Smooth muscle cell (in vitro differentiated cells): ENCODE measurements at regions not wholly inside any gene's neighbourhood (a gene's known extent, or its start where the extent isn't known, plus 50 kb on each side); places are given as distances from the start of the nearest gene placed in this dataset.

Experiments
- DNase-seq: peaks from one replicate; lab custom pipeline; 2025; ENCODE audit not compliant: unreplicated experiment; lab: John Stamatoyannopoulos, UW
- H2AFZ ChIP-seq: fragments of 200-600 bp; sonication (generic); 2 replicates; pipeline ENCODE4 v1.6.0; 2016; ENCODE audit warnings: antibody characterized with exemption, low read depth, mild to moderate bottlenecking
- H3F3A ChIP-seq: fragments of 200-600 bp; sonication (generic); 2 replicates; pipeline ENCODE4 v1.6.0; 2017; ENCODE audit warnings: antibody characterized with exemption, low read depth
- H3K27ac ChIP-seq: fragments of 200-600 bp; sonication (generic); 2 replicates; pipeline ENCODE4 v1.5.1; 2016; ENCODE audit warnings: low read depth, mild to moderate bottlenecking
- H3K27me3 ChIP-seq: fragments of 200-600 bp; sonication (generic); 2 replicates; pipeline ENCODE4 v1.6.1; 2016; ENCODE audit warnings: low read depth, mild to moderate bottlenecking
- H3K36me3 ChIP-seq: fragments of 200-600 bp; sonication (generic); 2 replicates; pipeline ENCODE4 v1.5.1; 2016; ENCODE audit warnings: low read depth
- H3K4me1 ChIP-seq: fragments of 200-600 bp; sonication (generic); 2 replicates; pipeline ENCODE4 v1.5.1; 2016; ENCODE audit warnings: low read depth
- H3K4me2 ChIP-seq: fragments of 200-600 bp; sonication (generic); 2 replicates; pipeline ENCODE4 v1.6.0; 2016; ENCODE audit warnings: mild to moderate bottlenecking
- H3K4me3 ChIP-seq: fragments of 200-600 bp; sonication (generic); 2 replicates; pipeline ENCODE4 v1.5.1; 2016; ENCODE audit warnings: mild to moderate bottlenecking
- H3K79me2 ChIP-seq: fragments of 200-600 bp; sonication (generic); 2 replicates; pipeline ENCODE4 v1.6.0; 2016; ENCODE audit warnings: low read depth, mild to moderate bottlenecking
- H3K9ac ChIP-seq: fragments of 200-600 bp; sonication (generic); 2 replicates; pipeline ENCODE4 v1.6.0; 2016; ENCODE audit warnings: low read depth
- H3K9me3 ChIP-seq: fragments of 200-600 bp; sonication (generic); replicated peaks from 2 replicates; pipeline ENCODE4 v1.5.1; 2016; ENCODE audit warnings: low read depth
- H4K20me1 ChIP-seq: fragments of 200-600 bp; sonication (generic); 2 replicates; pipeline ENCODE4 v1.6.0; 2016; ENCODE audit warnings: low read depth
- WGBS: methylation state at CpG from one replicate; pipeline ENCODE4 v1.1.7; 2016; ENCODE audit warnings: low lambda C conversion rate; 5-methylcytosine and 5-hydroxymethylcytosine counted together
- TF ChIP-seq, protein P1 (sequence below): fragments of 200-600 bp; sonication (generic); IDR thresholded peaks from 2 replicates; pipeline ENCODE4 v1.5.1; 2017; ENCODE audit warnings: borderline replicate concordance, mild to moderate bottlenecking, antibody characterized with exemption; ENCODE audit not compliant: insufficient read depth, poor library complexity, severe bottlenecking

DNA sequence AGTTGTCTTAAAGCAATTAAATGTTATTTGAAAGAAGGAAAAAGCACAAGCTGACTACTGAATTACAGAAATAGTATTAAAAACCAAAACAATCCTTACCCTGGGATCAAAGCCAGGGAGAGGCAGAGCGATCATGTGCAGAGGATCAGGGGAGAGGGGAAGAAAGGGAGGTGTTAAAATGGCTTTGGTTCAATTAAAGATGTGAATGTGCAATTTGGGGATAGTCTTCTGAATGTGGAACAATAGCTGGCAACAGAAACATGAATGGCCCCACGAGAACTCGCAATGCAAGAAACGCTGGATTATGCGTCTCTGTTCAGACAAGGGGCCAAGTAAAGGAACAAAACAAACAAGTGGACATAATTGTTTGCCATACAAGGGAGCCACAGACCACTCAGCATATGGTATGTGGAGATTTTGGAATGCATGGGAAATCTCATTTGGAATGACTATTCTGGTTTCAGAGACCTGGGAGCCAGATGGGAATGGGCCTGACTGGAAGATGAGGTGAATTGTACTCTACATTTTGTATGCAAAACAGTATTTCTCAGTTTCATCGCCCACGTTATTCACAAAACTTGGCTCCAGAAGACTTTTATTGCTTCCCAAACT lies 155.4 kb downstream of the SLC4A3 start:
- Histone ChIP-seq H3K27me3 (peaks cover 9% of the 10 kb centered on the region), H3K4me3 (no peak overlapping the region), H3F3A (no peaks in the 10 kb centered on the region), H2AFZ (no peak overlapping the region), H3K36me3 (no peaks in the 10 kb centered on the region), H3K4me2 (no peak overlapping the region), H3K9ac (no peak overlapping the region), H3K27ac (no peak overlapping the region), H3K79me2 (no peaks in the 10 kb centered on the region), H4K20me1 (no peaks in the 10 kb centered on the region), H3K4me1 (no peaks in the 10 kb centered on the region), H3K9me3 (no peaks in the 10 kb centered on the region)
- 89% methylated on average over 7 of the region's 7 CpGs for WGBS
- no peak for DNase-seq
- TF ChIP-seq, protein P1, sequence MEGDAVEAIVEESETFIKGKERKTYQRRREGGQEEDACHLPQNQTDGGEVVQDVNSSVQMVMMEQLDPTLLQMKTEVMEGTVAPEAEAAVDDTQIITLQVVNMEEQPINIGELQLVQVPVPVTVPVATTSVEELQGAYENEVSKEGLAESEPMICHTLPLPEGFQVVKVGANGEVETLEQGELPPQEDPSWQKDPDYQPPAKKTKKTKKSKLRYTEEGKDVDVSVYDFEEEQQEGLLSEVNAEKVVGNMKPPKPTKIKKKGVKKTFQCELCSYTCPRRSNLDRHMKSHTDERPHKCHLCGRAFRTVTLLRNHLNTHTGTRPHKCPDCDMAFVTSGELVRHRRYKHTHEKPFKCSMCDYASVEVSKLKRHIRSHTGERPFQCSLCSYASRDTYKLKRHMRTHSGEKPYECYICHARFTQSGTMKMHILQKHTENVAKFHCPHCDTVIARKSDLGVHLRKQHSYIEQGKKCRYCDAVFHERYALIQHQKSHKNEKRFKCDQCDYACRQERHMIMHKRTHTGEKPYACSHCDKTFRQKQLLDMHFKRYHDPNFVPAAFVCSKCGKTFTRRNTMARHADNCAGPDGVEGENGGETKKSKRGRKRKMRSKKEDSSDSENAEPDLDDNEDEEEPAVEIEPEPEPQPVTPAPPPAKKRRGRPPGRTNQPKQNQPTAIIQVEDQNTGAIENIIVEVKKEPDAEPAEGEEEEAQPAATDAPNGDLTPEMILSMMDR: no peak

- no peaks in the 10 kb centered on the region for H3K36me3 ChIP-seq
- TF ChIP-seq, protein P1: no peak
- H4K20me1 ChIP-seq: no peaks in the 10 kb centered on the region
- no peaks in the 10 kb centered on the region for H3F3A ChIP-seq
- DNase-seq: no peak
- no peak overlapping the region for H3K27ac ChIP-seq
- no peak overlapping the region for H2AFZ ChIP-seq
- H3K9ac ChIP-seq: no peak overlapping the region
- H3K4me2 ChIP-seq: no peak overlapping the region
- H3K9me3 ChIP-seq: no peaks in the 10 kb centered on the region
- H3K79me2 ChIP-seq: no peaks in the 10 kb centered on the region
- H3K27me3 ChIP-seq: peaks cover 6% of the 10 kb centered on the region
- H3K4me1 ChIP-seq: no peaks in the 10 kb centered on the region
- no peak overlapping the region for H3K4me3 ChIP-seq
- WGBS: 91% methylated on average over 4 of the region's 4 CpGs
These were observed 156.0 kb downstream of the SLC4A3 start for GRCh38 chr2:219783359-219783975.

DNA sequence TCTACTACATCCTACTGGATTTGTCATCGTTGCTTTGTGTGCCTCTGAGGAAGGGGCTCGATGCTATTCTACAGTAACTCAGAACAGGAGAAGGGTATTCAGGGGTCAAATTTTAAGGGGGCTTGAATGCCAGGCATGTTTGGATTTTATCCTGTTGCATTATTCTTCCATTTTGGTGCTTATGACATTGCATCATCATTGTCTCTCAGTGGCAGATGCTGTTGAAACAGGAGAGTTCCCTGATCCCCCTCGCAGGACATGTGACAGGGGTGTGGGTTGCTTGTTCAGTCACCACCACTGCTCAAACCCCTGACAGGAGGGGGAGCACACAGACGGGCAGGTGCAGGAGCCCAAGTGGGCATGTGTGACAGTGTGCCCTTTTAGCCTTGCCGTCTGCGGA lies 156.7 kb downstream of the SLC4A3 start:
- H3K27me3 ChIP-seq: peaks cover 6% of the 10 kb centered on the region
- no peak overlapping the region for H3K4me3 ChIP-seq
- no peaks in the 10 kb centered on the region for H3K79me2 ChIP-seq
- 88% methylated on average over 6 of the region's 6 CpGs for WGBS
- H3K27ac ChIP-seq: no peak overlapping the region
- no peak overlapping the region for H2AFZ ChIP-seq
- H3K36me3 ChIP-seq: no peaks in the 10 kb centered on the region
- H3K4me1 ChIP-seq: no peaks in the 10 kb centered on the region
- no peak overlapping the region for H3K4me2 ChIP-seq
- TF ChIP-seq, protein P1: no peak
- H3K9me3 ChIP-seq: no peaks in the 10 kb centered on the region
- no peaks in the 10 kb centered on the region for H3F3A ChIP-seq
- no peaks in the 10 kb centered on the region for H4K20me1 ChIP-seq
- no peak overlapping the region for H3K9ac ChIP-seq
- no peak for DNase-seq

- Histone ChIP-seq H2AFZ (no peak overlapping the region), H3K36me3 (no peaks in the 10 kb centered on the region)
- TF ChIP-seq, protein P1: no peak
These were observed 162.0 kb downstream of the SLC4A3 start for GRCh38 chr2:219789476-219789875.

More at GRCh38 chr2:219789476-219789875, 162.0 kb downstream of the SLC4A3 start:
- Histone ChIP-seq H4K20me1 (no peaks in the 10 kb centered on the region), H3K4me1 (no peaks in the 10 kb centered on the region), H3F3A (no peaks in the 10 kb centered on the region), H3K9ac (no peak overlapping the region), H3K4me3 (no peak overlapping the region), H3K9me3 (no peaks in the 10 kb centered on the region), H3K27ac (no peak overlapping the region), H3K27me3 (no peaks in the 10 kb centered on the region), H3K79me2 (no peaks in the 10 kb centered on the region), H3K4me2 (no peak overlapping the region)
- DNase-seq: no peak
